ENCODE measurements at regions not wholly inside any gene's neighbourhood (a gene's known extent, or its start where the extent isn't known, plus 50 kb on each side); places are given as distances from the start of the nearest gene placed in this dataset.

GRCh38 chr11:111194860-111195568 lies 50.5 kb upstream of the POU2AF2 start:
- no peak for DNase-seq (ENCODE audit: low read depth in 1 of 2, low spot score in 1 of 2)
- no peak for TF ChIP-seq JUND (IDR thresholded peaks at IDR 0.05; ENCODE audit: low read depth)
- in situ Hi-C loops (cut with HindIII; ENCODE audit: low pct_unique_long_range_greater_than_20kb, low sequenced_read_pairs) = no loop called here

- TF ChIP-seq JUND (IDR thresholded peaks at IDR 0.05; ENCODE audit: low read depth) = no peak
Measured at GRCh38 chr11:111193924-111194490, 51.5 kb upstream of the POU2AF2 start.

GRCh38 chr11:111189466-111189865 lies 56.1 kb upstream of the POU2AF2 start:
- TF ChIP-seq JUND (IDR thresholded peaks at IDR 0.05; ENCODE audit: low read depth) = no peak
- DNase-seq (ENCODE audit: low read depth in 1 of 2, low spot score in 1 of 2) = no peak
- in situ Hi-C loops (cut with HindIII; ENCODE audit: low pct_unique_long_range_greater_than_20kb, low sequenced_read_pairs) = no loop called here

More at GRCh38 chr11:111193924-111194490, 51.5 kb upstream of the POU2AF2 start:
- in situ Hi-C loops (cut with HindIII; ENCODE audit: low pct_unique_long_range_greater_than_20kb, low sequenced_read_pairs) = no loop called here
- DNase-seq (ENCODE audit: low read depth in 1 of 2, low spot score in 1 of 2) = no peak

- no peak for DNase-seq (ENCODE audit: low read depth in 1 of 2, low spot score in 1 of 2)
- no peak for TF ChIP-seq JUND (IDR thresholded peaks at IDR 0.05; ENCODE audit: low read depth)
- in situ Hi-C loops (cut with HindIII; ENCODE audit: low pct_unique_long_range_greater_than_20kb, low sequenced_read_pairs) = no loop called here
Measured at GRCh38 chr11:111186308-111186915, 59.1 kb upstream of the POU2AF2 start.

GRCh38 chr11:111185266-111185665 lies 60.3 kb upstream of the POU2AF2 start:
- no peak for TF ChIP-seq JUND (IDR thresholded peaks at IDR 0.05; ENCODE audit: low read depth)
- DNase-seq (ENCODE audit: low read depth in 1 of 2, low spot score in 1 of 2) = no peak
- in situ Hi-C loops (cut with HindIII; ENCODE audit: low pct_unique_long_range_greater_than_20kb, low sequenced_read_pairs) = no loop called here

GRCh38 chr11:111183706-111184105 lies 61.8 kb upstream of the POU2AF2 start:
- in situ Hi-C loops (cut with HindIII; ENCODE audit: low pct_unique_long_range_greater_than_20kb, low sequenced_read_pairs) = no loop called here
- TF ChIP-seq JUND (IDR thresholded peaks at IDR 0.05; ENCODE audit: low read depth) = no peak
- no peak for DNase-seq (ENCODE audit: low read depth in 1 of 2, low spot score in 1 of 2)

- TF ChIP-seq JUND (IDR thresholded peaks at IDR 0.05; ENCODE audit: low read depth) = no peak
- no peak for DNase-seq (ENCODE audit: low read depth in 1 of 2, low spot score in 1 of 2)
- in situ Hi-C loops (cut with HindIII; ENCODE audit: low pct_unique_long_range_greater_than_20kb, low sequenced_read_pairs) = no loop called here
Measured at GRCh38 chr11:111179184-111179910, 66.2 kb upstream of the POU2AF2 start.

- no peak for TF ChIP-seq JUND (IDR thresholded peaks at IDR 0.05; ENCODE audit: low read depth)
- in situ Hi-C loops (cut with HindIII; ENCODE audit: low pct_unique_long_range_greater_than_20kb, low sequenced_read_pairs) = no loop called here
- DNase-seq (ENCODE audit: low read depth in 1 of 2, low spot score in 1 of 2) = no peak
Measured at GRCh38 chr11:111177037-111177871, 68.3 kb upstream of the POU2AF2 start.

- in situ Hi-C loops (cut with HindIII; ENCODE audit: low pct_unique_long_range_greater_than_20kb, low sequenced_read_pairs) = no loop called here
- TF ChIP-seq JUND (IDR thresholded peaks at IDR 0.05; ENCODE audit: low read depth) = no peak
- DNase-seq (ENCODE audit: low read depth in 1 of 2, low spot score in 1 of 2) = no peak
Measured at GRCh38 chr11:111176603-111177002, 68.9 kb upstream of the POU2AF2 start.

GRCh38 chr11:111173221-111173620 lies 72.3 kb upstream of the POU2AF2 start:
- no peak for DNase-seq (ENCODE audit: low read depth in 1 of 2, low spot score in 1 of 2)
- in situ Hi-C loops (cut with HindIII; ENCODE audit: low pct_unique_long_range_greater_than_20kb, low sequenced_read_pairs) = no loop called here
- no peak for TF ChIP-seq JUND (IDR thresholded peaks at IDR 0.05; ENCODE audit: low read depth)

- in situ Hi-C loops (cut with HindIII; ENCODE audit: low pct_unique_long_range_greater_than_20kb, low sequenced_read_pairs) = no loop called here
- no peak for DNase-seq (ENCODE audit: low read depth in 1 of 2, low spot score in 1 of 2)
- no peak for TF ChIP-seq JUND (IDR thresholded peaks at IDR 0.05; ENCODE audit: low read depth)
Measured at GRCh38 chr11:111172321-111172862, 73.1 kb upstream of the POU2AF2 start.

Measured in T47D (cell line).